GM18511 (cell line): ENCODE measurements at regions not wholly inside any gene's neighbourhood (a gene's known extent, or its start where the extent isn't known, plus 50 kb on each side); places are given as distances from the start of the nearest gene placed in this dataset.

Source experiments
- ATAC-seq: cut with Tn5 transposase; IDR thresholded peaks from one replicate; pipeline ENCODE4 v1.9.1; 2021; ENCODE audit warnings: mild to moderate bottlenecking, moderate library complexity; ENCODE audit not compliant: unreplicated experiment

- ATAC-seq = no peak
Observed at GRCh38 chr11:91188484-91188883, 965.6 kb upstream of the CHORDC1 start.

- ATAC-seq = no peak
Observed at GRCh38 chr11:91187314-91187713, 964.5 kb upstream of the CHORDC1 start.

- no peak for ATAC-seq
Observed at GRCh38 chr11:91178366-91178765, 955.5 kb upstream of the CHORDC1 start.

GRCh38 chr11:91174734-91175133, 951.9 kb upstream of the CHORDC1 start:
- ATAC-seq = no peak

GRCh38 chr11:91174193-91174592, 951.3 kb upstream of the CHORDC1 start:
- ATAC-seq = no peak

- no peak for ATAC-seq
Observed at GRCh38 chr11:91173701-91174100, 950.9 kb upstream of the CHORDC1 start.

- ATAC-seq = no peak
Observed at GRCh38 chr11:91170711-91171110, 947.9 kb upstream of the CHORDC1 start.

- ATAC-seq = no peak
Observed at GRCh38 chr11:91164452-91164822, 941.6 kb upstream of the CHORDC1 start.

- no peak for ATAC-seq
Observed at GRCh38 chr11:91163619-91164451, 941.0 kb upstream of the CHORDC1 start.

GRCh38 chr11:91160661-91161060, 937.8 kb upstream of the CHORDC1 start:
- ATAC-seq = no peak

GRCh38 chr11:91158891-91159537, 936.2 kb upstream of the CHORDC1 start:
- ATAC-seq = no peak

GRCh38 chr11:91158297-91158696, 935.4 kb upstream of the CHORDC1 start:
- no peak for ATAC-seq

- no peak for ATAC-seq
Observed at GRCh38 chr11:91156041-91156440, 933.2 kb upstream of the CHORDC1 start.

- ATAC-seq = no peak
Observed at GRCh38 chr11:91147885-91148284, 925.0 kb upstream of the CHORDC1 start.

GRCh38 chr11:91141655-91142054, 918.8 kb upstream of the CHORDC1 start:
- no peak for ATAC-seq

GRCh38 chr11:91136631-91137030, 913.8 kb upstream of the CHORDC1 start:
- no peak for ATAC-seq

- no peak for ATAC-seq
Observed at GRCh38 chr11:91133361-91133760, 910.5 kb upstream of the CHORDC1 start.

GRCh38 chr11:91129596-91129995, 906.7 kb upstream of the CHORDC1 start:
- no peak for ATAC-seq

GRCh38 chr11:91124363-91124762, 901.5 kb upstream of the CHORDC1 start:
- ATAC-seq = no peak

- no peak for ATAC-seq
Observed at GRCh38 chr11:91115116-91115515, 892.3 kb upstream of the CHORDC1 start.

- no peak for ATAC-seq
Observed at GRCh38 chr11:91104237-91104636, 881.4 kb upstream of the CHORDC1 start.

- ATAC-seq = no peak
Observed at GRCh38 chr11:91100427-91100826, 877.6 kb upstream of the CHORDC1 start.
